Gastroesophageal sphincter (tissue), 3 donors: ENCODE measurements at regions not wholly inside any gene's neighbourhood (a gene's known extent, or its start where the extent isn't known, plus 50 kb on each side); places are given as distances from the start of the nearest gene placed in this dataset.

ENCODE experiments used
- EP300 ChIP-seq: sonication (generic); formaldehyde crosslinking; IDR thresholded peaks from one replicate; pipeline ENCODE4 v1.6.1; 2017; ENCODE audit warnings: antibody characterized with exemption, mild to moderate bottlenecking
- POLR2AphosphoS5 ChIP-seq: sonication (generic); formaldehyde crosslinking; IDR thresholded peaks from one replicate; pipeline ENCODE4 v1.6.1; 2017; ENCODE audit warnings: antibody characterized with exemption
- TF ChIP-seq, protein P1 (sequence below), 4 experiments: fragments of 200-600 bp in 2 of 4; fragments of 450-650 bp in 2 of 4; sonication (generic) in 1 of 4; IDR thresholded peaks; one replicate each; pipeline ENCODE4 v1.5.1; 2017 to 2019; ENCODE audit warnings: antibody characterized with exemption in 4 of 4, mild to moderate bottlenecking in 2 of 4, moderate library complexity in 2 of 4

DNA sequence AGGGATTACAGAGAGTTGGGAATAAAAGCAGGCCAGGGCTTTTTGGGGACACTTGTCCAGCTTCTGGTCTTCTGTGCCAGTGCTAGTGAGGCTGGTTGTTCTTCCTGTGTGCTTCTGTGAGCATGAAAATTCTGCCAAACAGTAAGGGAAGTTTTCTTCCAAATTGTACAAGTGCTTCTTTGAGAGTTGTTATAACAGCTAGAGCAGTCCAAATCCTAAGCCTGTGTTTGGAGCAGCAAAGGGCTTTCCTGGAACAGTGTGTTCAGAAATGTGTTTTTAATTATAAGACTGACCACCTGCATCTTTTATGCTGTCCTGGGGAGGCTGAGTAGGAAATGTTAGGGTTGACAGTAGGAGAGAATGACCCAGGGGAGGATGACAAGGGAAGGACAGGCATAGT lies 223.0 kb upstream of the P2RY1 start:
- TF ChIP-seq POLR2AphosphoS5 (no peak), EP300 (no peak)
- TF ChIP-seq, protein P1, sequence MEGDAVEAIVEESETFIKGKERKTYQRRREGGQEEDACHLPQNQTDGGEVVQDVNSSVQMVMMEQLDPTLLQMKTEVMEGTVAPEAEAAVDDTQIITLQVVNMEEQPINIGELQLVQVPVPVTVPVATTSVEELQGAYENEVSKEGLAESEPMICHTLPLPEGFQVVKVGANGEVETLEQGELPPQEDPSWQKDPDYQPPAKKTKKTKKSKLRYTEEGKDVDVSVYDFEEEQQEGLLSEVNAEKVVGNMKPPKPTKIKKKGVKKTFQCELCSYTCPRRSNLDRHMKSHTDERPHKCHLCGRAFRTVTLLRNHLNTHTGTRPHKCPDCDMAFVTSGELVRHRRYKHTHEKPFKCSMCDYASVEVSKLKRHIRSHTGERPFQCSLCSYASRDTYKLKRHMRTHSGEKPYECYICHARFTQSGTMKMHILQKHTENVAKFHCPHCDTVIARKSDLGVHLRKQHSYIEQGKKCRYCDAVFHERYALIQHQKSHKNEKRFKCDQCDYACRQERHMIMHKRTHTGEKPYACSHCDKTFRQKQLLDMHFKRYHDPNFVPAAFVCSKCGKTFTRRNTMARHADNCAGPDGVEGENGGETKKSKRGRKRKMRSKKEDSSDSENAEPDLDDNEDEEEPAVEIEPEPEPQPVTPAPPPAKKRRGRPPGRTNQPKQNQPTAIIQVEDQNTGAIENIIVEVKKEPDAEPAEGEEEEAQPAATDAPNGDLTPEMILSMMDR (IDR thresholded peaks at IDR 0.05): no peak
